Heart left ventricle (tissue), 13 donors: ENCODE measurements at regions not wholly inside any gene's neighbourhood (a gene's known extent, or its start where the extent isn't known, plus 50 kb on each side); places are given as distances from the start of the nearest gene placed in this dataset.

Source experiments
- POLR2A ChIP-seq, 2 donors: fragments of 450-650 bp; IDR thresholded peaks; one replicate each; pipeline ENCODE4 v1.6.1; 2017; ENCODE audit warnings: antibody characterized with exemption in 2 of 2, mild to moderate bottlenecking in 2 of 2, moderate library complexity in 2 of 2
- TF ChIP-seq, protein P1 (sequence below), 12 donors: fragments of 200-600 bp; sonication (generic) in 4 of 12; IDR thresholded peaks; one replicate each; pipeline versions ENCODE4 v1.5.0 to v1.8.0; 2018 to 2022; ENCODE audit warnings: antibody characterized with exemption in 12 of 12, mild to moderate bottlenecking in 5 of 12
- donor health status: ischemic (EF 13 %, LVEDD 7.1; RV severe dilation, severe dysfunction).
- donor health status: DM: no; HTN: yes; CAD: no.
- donor health status: DM: no; HTN: no; CAD: no.
- donor health status: ischemic (EF 25% LVEDD 6.9; RV normal size, moderate dysfunction).
- donor health status: ischemic (EF 25% LVEDD 5.7; RV mildly dilated, moderate dysfunction).
- donor health status: ischemic (EF 35%, LVEDD 5.7; RV mildly dilated, moderate dysfunction).
- donor health status: nonischemic (EF 11% LVEDD 7.7; RV severe dilation, severe dysfunction).
- donor health status: DM: yes; HTN: yes; CAD: no.
- donor health status: PGD.
- donor health status: ischemic (EF 29% LVEDD 5.4; RV normal size, mild dysfunction).
- donor health status: nonischemic (EF 23%, LVEDD 6.1; RV moderate dilation, normal function).

- TF ChIP-seq, protein P1, sequence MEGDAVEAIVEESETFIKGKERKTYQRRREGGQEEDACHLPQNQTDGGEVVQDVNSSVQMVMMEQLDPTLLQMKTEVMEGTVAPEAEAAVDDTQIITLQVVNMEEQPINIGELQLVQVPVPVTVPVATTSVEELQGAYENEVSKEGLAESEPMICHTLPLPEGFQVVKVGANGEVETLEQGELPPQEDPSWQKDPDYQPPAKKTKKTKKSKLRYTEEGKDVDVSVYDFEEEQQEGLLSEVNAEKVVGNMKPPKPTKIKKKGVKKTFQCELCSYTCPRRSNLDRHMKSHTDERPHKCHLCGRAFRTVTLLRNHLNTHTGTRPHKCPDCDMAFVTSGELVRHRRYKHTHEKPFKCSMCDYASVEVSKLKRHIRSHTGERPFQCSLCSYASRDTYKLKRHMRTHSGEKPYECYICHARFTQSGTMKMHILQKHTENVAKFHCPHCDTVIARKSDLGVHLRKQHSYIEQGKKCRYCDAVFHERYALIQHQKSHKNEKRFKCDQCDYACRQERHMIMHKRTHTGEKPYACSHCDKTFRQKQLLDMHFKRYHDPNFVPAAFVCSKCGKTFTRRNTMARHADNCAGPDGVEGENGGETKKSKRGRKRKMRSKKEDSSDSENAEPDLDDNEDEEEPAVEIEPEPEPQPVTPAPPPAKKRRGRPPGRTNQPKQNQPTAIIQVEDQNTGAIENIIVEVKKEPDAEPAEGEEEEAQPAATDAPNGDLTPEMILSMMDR (IDR thresholded peaks at IDR 0.05): no peak
- no peak for TF ChIP-seq POLR2A (IDR thresholded peaks at IDR 0.05)
These were observed 767.7 kb upstream of the ADGRL2 start for GRCh38 chr1:81032973-81033425.
